Right ventricle myocardium inferior (tissue), 1 donor: ENCODE measurements at regions not wholly inside any gene's neighbourhood (a gene's known extent, or its start where the extent isn't known, plus 50 kb on each side); places are given as distances from the start of the nearest gene placed in this dataset.

Experiments
- ATAC-seq: fragments of 200-7000 bp; cut with Tn5 transposase; one replicate; pipeline ENCODE4 v1.9.1; 2020; ENCODE audit warnings: mild to moderate bottlenecking, moderate library complexity
- DNase-seq: peaks from one replicate; pipeline ENCODE4 v3.0.0; 2021; ENCODE audit errors: missing footprints
- intact Hi-C: fragments of 100-400 bp; cut with DNase I; formaldehyde crosslinking; loops from one replicate; pipeline ENCODE4 v1.11.0; 2022
- donor health status: DM: no; HTN: yes; CAD: no; lungs with severe emphysema.

DNA sequence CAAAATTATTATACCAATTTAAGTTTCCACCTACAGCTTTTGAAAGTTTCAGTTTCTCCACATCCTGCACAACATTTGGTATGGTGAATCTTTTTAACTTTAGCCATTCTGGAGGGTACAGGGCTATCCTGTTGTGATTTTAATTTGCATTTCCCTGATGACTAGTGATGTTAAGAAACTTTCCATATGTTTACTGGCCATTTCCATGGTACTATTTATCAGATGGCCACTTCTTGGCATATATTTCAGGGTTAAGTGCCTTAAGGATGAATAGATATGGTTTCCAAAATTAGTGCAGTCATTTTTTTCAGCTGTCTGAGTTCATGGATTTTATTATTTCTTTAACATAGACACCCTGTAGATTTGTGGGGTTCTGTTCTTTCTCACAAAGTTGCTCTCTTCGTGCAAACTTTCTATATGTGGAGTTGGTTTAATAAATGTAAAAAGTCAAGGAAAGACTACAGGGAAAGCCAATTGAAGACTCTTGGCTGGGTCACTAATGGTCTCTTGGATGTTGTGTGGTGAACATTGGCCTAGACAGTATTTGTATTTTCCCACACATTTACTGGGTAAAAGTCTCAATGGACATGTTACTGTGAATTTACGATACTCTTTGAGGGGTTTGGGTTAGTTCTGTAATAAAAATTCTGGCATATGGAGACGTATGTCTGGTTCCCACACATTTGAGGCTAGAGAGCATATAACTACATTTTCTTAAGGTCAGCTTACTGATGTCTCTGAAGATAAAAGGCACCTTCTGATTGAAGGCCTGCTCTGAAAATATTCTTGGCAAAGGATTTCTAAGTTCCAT is 147.5 kb upstream of the PDZRN3 start:
- intact Hi-C loops = no loop called here

DNA sequence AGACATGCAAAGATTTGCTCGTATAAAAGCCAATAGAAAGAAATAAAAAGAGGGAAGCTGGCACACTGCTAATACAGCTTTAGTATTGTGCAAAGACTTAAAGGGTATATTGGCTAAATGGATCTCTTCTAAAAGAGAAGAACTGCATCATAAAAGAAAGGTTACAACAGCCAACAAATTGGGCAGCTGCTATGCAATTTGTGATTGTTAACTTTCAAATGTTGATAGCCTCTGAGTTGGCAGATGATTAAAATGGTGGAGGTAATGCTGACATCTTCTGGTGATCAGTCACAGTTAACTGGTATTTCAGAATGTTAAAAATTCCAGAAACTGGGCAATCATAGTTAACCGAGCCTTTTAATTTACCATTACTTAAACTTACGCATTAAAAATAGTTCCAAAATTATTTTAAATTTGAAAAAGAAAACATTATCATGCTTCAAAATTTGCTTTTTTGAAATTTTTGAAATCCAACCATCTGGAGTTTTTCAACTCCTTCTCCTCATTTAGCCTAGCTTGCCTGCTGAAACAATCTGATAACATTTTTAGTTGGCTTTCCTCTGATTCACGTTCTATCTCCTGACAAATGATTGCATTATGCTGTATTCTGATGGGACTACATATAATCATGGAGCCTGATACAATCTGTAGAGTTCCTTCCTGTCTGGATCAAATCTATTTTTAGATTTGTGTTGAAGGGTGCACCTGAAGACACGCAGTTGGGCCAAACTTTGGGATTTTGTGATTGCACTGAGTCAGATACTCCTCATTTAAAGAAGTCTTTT is 144.0 kb upstream of the PDZRN3 start:
- ATAC-seq (no peak), DNase-seq (no peak)
- intact Hi-C loops = loop anchor here (10.0 kb wide), 2 partner anchors 144 to 264 kb away; partner anchors contain the start of gene PDZRN3

More for the DNA sequence above, 147.5 kb upstream of the PDZRN3 start:
- no peak for DNase-seq
- no peak for ATAC-seq

DNA sequence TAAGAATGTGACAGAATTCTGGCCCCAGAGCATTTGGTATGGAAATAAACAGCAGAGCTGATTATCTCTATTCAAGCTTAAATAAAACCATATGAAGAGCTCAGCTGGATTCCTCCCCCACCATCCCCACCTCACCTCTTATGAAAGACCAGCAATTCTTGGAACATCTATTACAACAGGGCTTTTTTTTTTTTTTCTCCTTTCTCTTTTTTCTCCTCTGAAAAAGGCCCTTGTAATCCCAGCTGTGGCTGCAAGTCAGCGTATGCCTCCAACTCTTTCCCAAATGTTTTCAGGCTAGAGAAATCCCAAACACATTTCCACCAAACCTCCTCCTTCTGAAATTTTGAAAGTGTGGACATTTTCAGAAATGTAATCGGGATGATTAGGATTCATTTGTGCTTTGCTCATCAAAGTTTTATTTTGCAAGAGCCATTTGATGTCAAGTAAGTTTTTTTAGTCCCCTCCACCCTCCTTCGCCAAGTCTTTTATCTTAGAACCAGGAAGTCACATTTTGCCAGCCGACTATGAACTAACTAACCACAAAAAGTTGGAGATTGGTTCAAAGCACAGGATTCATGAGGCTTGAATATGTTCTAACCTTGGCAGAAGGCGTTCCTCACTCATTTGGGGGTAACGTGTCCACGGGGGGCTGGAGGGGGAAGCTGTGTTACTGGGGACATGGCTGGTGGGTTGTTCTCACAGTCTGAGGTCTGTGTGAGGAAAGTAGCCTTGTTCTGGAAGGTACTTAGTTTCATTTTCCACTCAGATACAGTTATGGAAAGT is 142.0 kb upstream of the PDZRN3 start:
- DNase-seq (no peak), ATAC-seq (peak; percentile 79)
- intact Hi-C loops = loop anchor here (10.0 kb wide), 2 partner anchors 142 to 262 kb away; partner anchors contain the start of gene PDZRN3

DNA sequence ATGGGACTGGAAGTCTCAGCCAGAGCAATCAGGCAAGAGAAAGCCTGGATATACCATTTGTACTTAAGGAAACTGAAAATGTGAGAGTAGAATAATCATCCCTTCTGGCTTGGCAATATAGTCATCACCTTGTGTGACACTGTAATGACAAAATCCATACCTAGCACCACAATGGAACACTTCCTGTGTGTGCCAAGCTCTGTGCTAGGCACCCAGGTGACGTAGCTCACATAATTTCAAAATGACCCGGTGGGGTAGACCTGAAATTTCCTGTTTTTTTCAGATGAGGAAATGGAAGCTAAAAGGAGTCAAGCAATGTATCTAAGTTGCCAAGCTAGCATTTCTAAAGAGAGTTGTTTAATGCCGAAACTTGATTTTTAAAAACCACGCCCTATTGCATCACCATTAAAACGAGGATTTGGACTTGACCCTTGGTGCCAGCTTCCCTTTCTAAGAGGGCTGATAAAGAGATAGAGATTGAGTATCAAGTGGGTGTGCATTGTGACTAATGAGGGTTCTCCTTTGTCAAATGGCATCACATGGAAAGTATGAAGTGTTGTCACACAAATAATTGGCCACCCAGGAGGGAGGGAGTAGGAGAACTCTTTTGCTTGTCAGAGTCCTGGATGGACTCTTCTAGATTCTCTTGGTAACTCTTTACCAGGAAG is 141.3 kb upstream of the PDZRN3 start:
- intact Hi-C loops = loop anchor here (10.0 kb wide), 2 partner anchors 141 to 261 kb away; partner anchors contain the start of gene PDZRN3
- peak; percentile 56 for ATAC-seq
- DNase-seq = no peak

DNA sequence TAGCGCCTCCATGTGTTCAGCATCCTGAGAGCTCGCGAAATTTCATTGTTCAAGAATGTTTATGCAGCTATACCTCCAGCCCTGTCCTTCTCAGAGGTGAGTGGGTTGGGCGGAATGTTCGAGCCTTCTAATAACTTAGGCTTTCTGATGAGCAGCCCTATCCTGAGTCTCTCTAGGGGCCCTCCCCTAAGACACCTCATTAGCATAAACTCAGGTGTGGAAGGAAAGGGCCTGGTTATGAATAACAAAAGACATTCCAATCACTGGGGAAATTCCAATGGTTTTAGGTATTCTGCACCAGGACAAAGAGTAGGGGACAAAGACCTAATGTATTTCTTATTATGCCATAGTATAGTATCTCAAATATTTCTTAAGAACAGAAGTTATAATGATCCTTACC is 138.1 kb upstream of the PDZRN3 start:
- ATAC-seq (no peak), DNase-seq (no peak)
- intact Hi-C loops = loop anchor here (10.0 kb wide), 2 partner anchors 138 to 258 kb away; partner anchors contain the start of gene PDZRN3

DNA sequence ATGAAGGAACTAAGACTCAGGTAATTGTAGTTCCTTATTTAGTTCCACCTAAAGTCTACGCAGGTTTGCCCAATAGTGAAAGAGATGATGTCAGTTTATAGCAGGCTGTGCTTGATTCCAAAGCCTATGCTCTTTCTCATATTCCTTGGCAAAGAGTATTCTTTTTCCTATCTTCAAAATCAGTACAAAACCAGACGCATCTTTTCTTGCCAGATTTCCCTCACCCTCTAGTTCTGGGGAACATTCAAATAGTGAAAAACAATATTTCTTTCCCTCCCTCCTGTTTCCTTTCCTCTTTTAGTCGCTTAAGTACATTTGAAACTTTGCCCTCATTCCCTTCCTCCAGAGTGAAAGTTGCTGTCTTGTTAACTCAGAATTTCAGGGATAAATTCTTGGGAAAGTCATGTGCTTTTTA is 134.6 kb upstream of the PDZRN3 start:
- DNase-seq (no peak), ATAC-seq (no peak)
- intact Hi-C loops = no loop called here

DNA sequence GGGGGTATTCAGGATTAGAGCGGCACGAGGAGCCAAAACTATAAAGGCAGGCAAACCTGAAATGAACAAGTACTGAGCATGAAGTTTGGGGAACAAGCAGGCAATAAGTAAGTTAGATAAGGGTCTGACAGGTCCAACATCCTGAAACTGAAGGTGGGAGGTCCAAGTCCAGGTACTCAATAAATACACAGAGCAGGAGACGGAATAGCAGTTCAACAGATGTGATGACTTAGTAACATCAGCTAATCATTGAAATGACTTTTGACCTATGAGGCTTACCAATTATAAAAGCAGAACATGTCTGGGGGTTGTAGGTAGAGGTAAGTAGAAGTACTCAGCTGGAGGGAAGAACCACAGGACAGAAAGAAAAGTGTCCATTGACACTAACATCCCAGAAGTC is 132.8 kb upstream of the PDZRN3 start:
- no peak for ATAC-seq
- no peak for DNase-seq
- intact Hi-C loops = no loop called here

DNA sequence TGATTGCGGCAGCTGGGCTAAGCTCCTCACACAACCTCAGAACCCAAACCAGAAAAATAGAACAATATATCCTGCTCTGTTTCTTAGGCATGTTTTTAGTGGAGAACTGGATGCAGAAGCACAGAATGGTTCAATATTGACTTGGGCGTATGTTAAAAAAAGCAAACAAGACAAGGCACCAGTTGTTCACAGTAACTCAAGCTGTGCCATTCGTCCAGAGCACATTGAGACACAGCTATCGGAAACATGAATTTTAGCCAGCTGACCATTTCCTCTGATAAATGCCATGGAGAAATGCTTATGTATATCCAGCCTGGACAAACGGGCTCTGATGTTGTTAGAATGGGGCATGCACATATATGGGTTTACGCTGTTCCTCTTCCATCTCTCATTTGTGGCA is 129.2 kb upstream of the PDZRN3 start:
- DNase-seq = no peak
- intact Hi-C loops = no loop called here
- ATAC-seq = no peak

DNA sequence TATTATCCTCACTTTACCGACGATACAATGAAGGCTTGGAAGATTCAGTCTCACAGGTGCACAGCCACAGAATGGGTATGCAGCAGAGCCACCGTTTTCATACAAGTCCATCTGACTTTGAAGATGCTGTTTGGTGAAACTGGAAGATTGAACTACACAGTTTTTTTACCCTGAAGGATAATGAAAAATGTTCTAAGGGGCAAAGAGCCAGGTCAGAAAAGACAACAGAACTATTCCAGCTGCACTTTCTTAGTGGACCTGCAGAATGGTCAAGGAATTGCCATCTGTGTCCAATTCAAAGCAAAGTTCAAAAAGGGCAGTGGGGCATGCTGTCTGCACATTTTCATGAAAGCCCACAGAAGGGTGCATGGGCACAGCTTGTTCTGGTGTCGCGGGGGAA is 127.6 kb upstream of the PDZRN3 start:
- intact Hi-C loops = no loop called here
- DNase-seq (no peak), ATAC-seq (no peak)

DNA sequence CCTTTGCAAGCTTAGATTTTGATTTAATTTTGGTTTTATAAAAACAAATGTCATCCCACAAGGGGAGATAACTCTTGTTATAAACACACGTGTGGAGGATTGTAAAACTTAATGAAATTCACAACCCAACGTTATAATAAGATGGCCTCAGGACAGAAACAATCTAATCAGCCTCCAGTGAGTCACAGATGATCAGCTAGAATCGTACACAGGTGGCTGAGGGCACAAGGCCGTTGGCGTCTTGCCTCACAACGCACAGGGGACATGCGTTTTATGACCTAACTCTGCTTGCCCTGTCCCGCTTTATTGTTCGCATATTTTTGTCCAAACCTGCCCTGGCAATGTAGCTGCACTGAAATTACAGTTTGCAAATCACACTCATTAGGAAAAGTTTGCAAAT is 121.9 kb upstream of the PDZRN3 start:
- ATAC-seq (no peak), DNase-seq (no peak)
- intact Hi-C loops = no loop called here

DNA sequence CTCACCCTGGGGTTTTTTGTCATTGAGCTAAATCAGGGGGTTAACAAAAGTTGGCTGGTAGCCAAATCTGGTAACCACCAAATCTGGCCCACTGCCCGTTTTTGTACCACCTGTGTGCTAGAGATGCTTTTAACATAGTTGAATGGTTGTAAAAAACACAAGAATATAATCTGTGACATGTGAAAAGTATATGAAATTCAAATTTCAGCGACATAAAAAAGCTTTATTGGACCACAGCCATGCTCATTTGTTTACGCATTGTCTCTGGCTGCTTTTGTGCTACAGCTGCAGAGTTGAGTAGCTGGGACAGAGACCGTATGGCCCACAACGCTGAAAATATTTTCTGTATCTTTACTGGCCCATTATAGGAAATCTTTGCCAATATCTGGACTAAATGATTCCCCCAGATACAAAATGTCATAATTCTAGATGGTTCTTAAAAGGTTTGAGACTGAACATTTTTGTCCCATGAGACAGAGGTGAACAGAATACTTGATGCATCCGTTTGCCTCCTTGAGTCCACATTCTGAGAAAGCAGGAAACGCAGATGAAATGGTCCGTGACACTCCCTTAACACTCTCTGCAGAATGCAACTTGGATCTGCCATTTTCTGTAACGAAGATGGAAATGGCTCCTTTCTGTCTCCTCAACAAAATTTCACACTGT is 120.9 kb upstream of the PDZRN3 start:
- intact Hi-C loops = no loop called here
- ATAC-seq = peak; percentile 59
- DNase-seq = no peak

DNA sequence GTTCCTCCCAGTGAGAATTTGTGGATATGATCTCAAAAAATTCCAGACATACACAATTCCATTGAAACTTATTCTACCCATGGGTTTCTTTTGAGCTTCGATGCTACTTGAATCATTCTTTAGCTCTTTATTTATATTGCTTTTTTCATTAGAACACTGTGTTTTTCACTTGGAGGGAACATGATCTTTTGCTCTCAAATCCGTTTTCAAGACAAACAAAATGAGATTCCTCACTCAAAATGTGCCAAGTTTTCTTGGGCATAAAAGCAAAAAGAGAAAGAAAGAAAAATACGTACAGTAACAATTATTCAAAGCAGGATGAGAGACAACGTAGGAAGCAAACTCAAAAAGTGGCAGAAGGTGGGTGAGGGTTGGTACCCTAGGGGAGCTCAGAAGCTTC is 118.8 kb upstream of the PDZRN3 start:
- DNase-seq = no peak
- ATAC-seq = no peak
- intact Hi-C loops = no loop called here

DNA sequence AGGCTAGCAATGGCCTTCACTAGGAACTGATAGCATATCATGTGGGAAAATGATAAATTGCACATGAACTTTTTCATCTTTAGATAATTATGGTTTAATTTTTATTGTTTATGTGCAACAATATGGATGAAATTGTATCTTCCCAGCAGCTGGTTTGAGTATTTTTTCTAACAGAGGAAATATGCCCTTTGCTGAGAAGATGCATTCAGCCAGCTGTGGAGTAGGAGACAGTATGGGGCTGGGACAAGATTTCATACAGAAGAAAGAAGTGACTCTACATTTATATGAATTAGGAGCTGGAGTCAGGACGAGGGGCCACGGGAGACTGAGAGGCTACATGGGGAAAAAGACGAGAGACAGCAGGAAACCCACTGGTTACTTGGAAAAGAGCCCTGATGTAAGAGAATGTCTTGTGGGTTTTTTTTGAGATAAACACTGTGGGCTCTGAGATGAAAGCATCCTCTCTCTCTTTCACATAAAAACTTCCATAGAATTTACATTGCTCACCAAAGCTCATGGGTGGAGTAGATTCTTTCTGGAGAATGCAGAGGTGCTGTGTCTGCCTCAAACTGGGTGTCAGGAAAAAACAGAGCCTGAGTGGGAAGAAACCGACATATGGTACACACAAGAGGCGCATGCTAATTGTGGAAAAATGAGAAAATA is 115.2 kb upstream of the PDZRN3 start:
- ATAC-seq (no peak), DNase-seq (no peak)
- intact Hi-C loops = no loop called here

DNA sequence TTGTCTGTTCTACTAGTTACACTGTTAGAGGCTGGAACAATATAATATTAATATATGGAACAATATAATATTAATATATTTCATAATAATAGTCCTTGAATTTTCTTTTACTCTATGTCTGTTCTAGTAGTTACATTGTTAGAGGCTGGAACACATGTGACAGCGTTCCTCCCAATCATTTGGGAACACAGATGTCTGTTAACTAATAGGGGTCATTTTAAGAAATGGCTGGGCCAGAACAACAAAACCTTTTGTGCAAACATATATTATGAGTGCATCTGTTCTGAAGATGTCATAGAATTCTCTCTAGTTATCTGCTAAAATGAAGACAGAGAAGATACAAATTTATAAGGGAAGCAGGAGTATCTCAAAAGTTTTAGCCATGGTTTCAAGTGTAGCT is 114.0 kb upstream of the PDZRN3 start:
- intact Hi-C loops = no loop called here
- ATAC-seq (no peak), DNase-seq (no peak)

DNA sequence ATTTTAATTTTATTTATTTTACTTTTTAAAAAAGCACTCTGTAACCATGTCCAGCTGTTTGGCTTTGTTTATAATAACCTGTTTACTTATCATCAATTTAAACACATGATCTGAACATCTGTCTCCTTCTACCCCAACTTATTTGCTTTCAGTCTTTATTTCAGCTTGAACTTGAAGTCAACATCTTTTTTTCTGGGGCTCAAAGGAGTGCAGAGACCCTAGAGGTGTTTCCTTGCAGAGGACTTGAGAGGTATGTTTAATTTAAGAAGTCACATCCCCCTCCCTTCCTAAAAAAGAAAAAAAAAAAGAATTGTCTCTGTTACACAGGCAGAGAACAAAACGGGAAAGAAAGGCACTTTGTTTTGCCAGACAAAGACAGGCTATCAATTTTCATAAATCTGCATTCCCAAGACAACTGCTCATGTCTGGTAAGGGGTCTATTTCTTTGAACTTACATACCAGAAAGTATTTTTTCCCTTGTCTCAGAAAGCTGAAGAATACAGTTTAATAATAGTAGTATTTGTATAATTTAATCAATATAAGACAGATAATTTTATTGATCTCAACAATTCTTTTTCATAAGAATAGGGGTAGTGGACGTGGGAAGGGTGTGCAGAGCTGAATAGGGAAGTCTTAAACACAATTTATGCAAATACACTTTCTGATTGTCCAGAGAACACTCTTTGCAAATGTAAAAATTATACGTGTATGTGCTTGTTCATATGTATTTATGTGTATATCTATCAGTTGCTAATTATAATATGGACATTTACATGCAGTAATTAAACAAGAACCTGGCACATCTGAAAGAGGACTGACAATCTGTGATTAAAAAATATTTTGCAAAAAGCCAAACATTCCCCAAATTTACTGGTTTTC is 109.7 kb upstream of the PDZRN3 start:
- no peak for ATAC-seq
- no peak for DNase-seq
- intact Hi-C loops = no loop called here

DNA sequence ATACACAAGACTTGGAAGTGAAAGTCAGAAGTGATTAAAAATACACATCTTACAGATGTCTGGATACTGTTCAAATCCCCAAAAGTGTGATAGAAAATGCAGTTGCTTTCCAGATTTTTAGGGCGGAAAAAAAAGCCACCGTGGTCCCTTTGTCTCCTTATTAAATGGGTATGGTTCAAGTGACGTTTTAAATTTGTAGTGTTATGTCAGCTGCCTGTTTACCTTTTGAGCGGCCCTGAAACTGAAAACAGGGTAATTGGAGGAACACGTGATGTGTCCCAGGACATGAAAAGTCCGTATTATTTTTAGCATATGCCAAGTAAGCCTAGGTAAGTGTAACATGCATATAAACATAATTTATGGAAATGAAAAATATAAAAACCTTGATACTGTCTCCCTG is 109.0 kb upstream of the PDZRN3 start:
- no peak for DNase-seq
- no peak for ATAC-seq
- intact Hi-C loops = no loop called here

DNA sequence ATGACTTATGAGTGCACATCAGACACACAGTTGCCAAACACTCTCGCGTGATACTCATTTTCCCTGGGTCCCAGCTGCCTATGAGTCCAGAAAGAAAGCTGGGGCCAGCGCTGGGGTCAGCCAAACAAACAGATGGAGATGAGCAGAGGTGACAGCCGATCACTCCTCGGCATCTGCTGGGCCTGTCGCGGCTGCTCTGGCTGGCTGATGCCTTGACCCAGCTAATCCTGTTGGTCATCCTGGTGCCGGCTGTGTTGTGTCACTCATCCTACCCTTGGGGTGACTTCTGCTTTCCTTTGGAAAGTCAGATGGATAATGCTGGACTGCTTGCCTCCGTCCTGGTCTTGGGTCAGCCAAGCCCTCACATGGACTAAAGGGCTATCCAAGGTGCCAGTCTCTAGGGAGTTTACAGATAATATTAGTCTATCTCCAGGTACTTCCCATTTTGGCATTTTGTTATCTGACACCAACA is 105.3 kb upstream of the PDZRN3 start:
- peak; percentile 45 for DNase-seq
- peak; percentile 40 for ATAC-seq
- intact Hi-C loops = no loop called here
